Left ventricle myocardium inferior (tissue), 1 donor: ENCODE measurements at regions not wholly inside any gene's neighbourhood (a gene's known extent, or its start where the extent isn't known, plus 50 kb on each side); places are given as distances from the start of the nearest gene placed in this dataset.

Experiments used
- DNase-seq: peaks from one replicate; pipeline ENCODE4 v3.0.0-alpha.2; 2020
- H3K27ac ChIP-seq: fragments of 200-600 bp; replicated peaks from 2 replicates; pipeline ENCODE4 v1.8.0; 2021
- H3K27me3 ChIP-seq: fragments of 200-600 bp; 2 replicates; pipeline ENCODE4 v1.8.0; 2021; ENCODE audit warnings: low read depth
- H3K36me3 ChIP-seq: fragments of 200-600 bp; 2 replicates; pipeline ENCODE4 v1.8.0; 2021
- H3K4me1 ChIP-seq: fragments of 200-600 bp; 2 replicates; pipeline ENCODE4 v1.8.0; 2021
- H3K4me3 ChIP-seq: fragments of 200-600 bp; 2 replicates; pipeline ENCODE4 v1.8.0; 2021; ENCODE audit warnings: mild to moderate bottlenecking, moderate library complexity
- H3K9me3 ChIP-seq: fragments of 200-600 bp; replicated peaks from 2 replicates; pipeline ENCODE4 v1.8.0; 2021
- intact Hi-C: fragments of 100-400 bp; cut with micrococcal nuclease; formaldehyde crosslinking; loops from one replicate; pipeline ENCODE4 v1.11.0; 2022
- TF ChIP-seq, protein P1 (sequence below): fragments of 200-600 bp; IDR thresholded peaks from 2 replicates; pipeline ENCODE4 v1.8.0; 2021; ENCODE audit warnings: antibody characterized with exemption, mild to moderate bottlenecking, borderline replicate concordance
- donor health status: DM: no; HTN: yes; CAD: no; lungs with severe emphysema.

DNA sequence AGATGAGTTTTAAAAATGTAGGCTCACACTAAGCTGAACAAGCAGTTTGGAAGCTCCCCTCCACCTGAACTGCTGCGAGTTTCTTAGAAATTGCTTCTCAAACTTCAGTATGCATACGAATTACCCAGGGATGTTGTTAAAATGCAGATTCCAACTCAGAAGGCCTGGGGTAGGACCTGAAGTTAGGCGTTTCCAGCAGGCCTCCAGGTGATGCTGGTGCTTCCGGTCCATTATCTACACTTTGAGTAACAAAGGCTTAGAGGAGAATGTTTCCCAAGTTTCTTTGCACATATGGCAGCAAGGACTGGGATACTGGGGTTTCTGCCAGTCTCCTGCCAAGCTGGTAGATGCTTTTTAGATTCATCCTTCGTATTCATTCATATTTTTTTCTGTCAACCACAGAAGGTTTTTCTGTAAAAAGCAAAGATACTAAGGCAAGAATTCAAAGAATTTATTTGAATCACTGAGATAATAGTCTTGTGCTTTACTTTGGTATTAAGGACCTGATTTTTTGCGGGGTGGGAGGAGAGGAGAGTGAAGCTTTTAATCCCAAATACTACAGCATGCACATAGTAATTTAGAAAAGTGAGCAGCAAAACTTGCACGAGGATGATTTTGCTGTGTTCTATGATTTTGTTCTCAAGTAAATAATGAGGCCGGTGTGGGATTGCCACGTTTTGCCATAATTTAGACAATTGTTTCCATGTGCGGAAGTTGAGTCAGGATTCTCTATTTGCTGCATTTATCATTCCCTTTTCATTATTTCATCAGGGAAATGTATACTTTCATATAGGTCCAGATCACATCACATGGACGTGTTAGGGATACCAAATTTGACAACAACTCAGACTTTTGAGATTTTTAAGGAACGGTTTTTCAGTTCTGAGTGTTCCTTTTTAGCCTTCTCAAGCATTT is 137.6 kb upstream of the SPATS2L start:
- no peaks in the 10 kb centered on the region for H3K27me3 ChIP-seq
- H3K4me1 ChIP-seq: no peaks in the 10 kb centered on the region
- H3K4me3 ChIP-seq: no peak overlapping the region
- H3K36me3 ChIP-seq: no peaks in the 10 kb centered on the region
- intact Hi-C loops: no loop called here
- H3K27ac ChIP-seq: no peak overlapping the region
- DNase-seq: no peak
- TF ChIP-seq, protein P1, sequence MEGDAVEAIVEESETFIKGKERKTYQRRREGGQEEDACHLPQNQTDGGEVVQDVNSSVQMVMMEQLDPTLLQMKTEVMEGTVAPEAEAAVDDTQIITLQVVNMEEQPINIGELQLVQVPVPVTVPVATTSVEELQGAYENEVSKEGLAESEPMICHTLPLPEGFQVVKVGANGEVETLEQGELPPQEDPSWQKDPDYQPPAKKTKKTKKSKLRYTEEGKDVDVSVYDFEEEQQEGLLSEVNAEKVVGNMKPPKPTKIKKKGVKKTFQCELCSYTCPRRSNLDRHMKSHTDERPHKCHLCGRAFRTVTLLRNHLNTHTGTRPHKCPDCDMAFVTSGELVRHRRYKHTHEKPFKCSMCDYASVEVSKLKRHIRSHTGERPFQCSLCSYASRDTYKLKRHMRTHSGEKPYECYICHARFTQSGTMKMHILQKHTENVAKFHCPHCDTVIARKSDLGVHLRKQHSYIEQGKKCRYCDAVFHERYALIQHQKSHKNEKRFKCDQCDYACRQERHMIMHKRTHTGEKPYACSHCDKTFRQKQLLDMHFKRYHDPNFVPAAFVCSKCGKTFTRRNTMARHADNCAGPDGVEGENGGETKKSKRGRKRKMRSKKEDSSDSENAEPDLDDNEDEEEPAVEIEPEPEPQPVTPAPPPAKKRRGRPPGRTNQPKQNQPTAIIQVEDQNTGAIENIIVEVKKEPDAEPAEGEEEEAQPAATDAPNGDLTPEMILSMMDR: no peak
- peaks cover 18% of the 10 kb centered on the region for H3K9me3 ChIP-seq

DNA sequence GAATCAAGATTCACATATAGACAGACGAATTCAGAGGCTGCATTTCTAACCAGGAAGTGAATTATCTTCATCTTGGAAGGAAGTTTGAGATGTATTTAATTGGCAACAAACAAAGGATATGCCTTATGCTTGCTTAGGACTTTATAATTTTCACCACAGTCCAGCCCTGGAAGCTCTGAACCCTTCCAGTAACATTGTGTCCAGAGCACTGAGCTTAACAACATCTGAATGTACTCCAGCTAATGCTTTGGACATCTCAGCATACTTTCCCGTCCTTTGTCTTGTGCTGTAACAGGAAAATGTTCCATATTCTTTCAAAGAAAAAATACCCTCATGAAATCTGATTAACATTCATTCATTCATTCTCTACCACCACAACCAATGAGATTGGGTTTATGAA is 136.3 kb upstream of the SPATS2L start:
- DNase-seq: no peak
- Histone ChIP-seq H3K9me3 (peaks cover 17% of the 10 kb centered on the region), H3K4me1 (no peaks in the 10 kb centered on the region), H3K4me3 (no peak overlapping the region), H3K27ac (no peak overlapping the region), H3K27me3 (no peaks in the 10 kb centered on the region), H3K36me3 (no peaks in the 10 kb centered on the region)
- intact Hi-C loops: no loop called here
- TF ChIP-seq, protein P1: no peak

DNA sequence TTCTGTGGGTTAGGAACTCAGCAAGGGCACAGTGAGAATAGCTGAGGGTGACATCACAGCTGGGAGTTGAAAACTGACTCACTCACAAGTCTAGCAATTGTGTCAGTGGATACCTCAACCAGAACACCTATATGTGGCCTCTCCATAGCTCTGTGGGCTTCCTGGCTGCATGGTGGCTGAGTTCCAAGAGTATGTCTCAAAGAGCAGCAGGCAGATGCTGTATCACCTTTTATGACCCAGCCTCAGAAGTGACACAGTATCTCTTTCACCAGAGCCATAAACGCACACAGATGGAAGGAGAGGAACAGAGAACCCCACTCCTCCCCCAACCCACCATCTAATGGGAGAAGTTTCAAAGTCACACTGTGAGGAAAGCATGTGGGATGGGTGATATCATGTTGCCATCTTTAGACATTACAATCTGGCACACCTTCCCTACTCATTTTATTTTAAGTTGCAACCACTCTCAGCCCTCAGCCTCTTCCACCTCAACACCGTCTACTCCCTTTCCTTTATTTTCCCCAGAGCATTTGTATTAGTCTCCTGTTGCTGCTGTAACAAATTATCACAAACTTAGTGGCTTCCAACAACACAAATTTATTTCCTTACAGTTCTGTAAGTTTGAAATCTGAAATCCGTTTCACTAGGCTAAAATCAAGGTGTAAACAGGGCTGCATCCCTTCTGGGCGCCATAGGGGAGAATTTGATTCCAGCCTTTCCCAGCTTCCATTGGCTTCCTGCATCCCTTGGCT is 134.6 kb upstream of the SPATS2L start:
- Histone ChIP-seq H3K27me3 (no peaks in the 10 kb centered on the region), H3K9me3 (peaks cover under 1% of the 10 kb centered on the region), H3K4me1 (peaks cover under 1% of the 10 kb centered on the region), H3K4me3 (no peak overlapping the region), H3K36me3 (no peaks in the 10 kb centered on the region), H3K27ac (no peak overlapping the region)
- no peak for DNase-seq
- TF ChIP-seq, protein P1: no peak
- intact Hi-C loops: no loop called here

DNA sequence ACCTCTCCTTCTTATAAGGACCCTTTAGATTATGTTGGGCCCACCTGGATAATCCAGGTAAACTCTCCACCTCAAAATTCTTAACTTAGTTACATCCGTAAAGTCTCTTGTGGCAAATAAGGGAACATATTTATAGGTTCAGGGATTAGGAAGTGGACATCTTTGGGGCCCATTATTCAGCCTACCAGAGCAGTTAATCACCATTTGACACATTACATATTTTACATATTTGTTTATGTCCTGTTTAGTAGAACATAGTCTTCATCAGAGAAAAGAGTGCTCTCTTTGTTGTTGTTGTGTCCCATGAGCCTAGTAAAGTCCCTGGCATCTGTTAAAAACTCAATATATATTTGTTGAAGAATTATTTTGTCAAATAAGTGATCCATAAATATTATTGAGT is 134.0 kb upstream of the SPATS2L start:
- H3K4me1 ChIP-seq: peaks cover 6% of the 10 kb centered on the region
- intact Hi-C loops: no loop called here

DNA sequence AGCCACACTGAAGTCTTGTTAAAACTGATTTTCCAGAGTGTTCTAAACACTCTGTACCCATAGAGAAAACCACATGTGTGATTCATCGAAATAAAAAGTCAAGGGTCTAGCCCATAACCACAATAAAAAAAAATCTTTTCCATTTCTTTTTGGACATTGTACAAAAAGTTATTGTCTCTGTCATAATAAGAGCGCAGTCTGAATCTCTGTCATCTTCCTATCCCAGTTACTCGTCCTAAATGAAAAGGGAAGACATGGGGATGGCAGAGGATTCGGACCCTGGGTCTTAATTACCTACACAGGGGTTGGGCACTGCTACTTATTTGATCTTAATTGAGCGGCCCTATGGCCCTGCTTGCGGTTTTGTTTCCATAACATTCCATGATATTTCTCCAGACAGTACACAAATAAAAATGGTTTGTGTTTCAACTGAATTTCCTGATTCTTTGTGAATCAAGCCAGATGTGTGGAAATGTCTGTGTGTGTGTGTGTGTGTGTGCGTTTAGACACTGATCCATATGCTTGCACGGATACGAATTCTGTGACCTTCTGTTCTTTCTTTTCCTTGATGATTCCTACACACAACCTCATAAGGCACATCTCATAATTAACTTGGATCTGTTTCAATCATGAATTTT is 133.4 kb upstream of the SPATS2L start:
- Histone ChIP-seq H3K36me3 (no peaks in the 10 kb centered on the region), H3K27ac (no peak overlapping the region), H3K9me3 (no peaks in the 10 kb centered on the region), H3K4me1 (peaks cover 12% of the 10 kb centered on the region), H3K4me3 (no peak overlapping the region), H3K27me3 (no peaks in the 10 kb centered on the region)
- no peak for DNase-seq
- intact Hi-C loops: no loop called here
- TF ChIP-seq, protein P1: no peak

More for the DNA sequence above, 134.0 kb upstream of the SPATS2L start:
- H3K4me3 ChIP-seq: no peak overlapping the region
- H3K27me3 ChIP-seq: no peaks in the 10 kb centered on the region
- DNase-seq: no peak
- no peaks in the 10 kb centered on the region for H3K9me3 ChIP-seq
- no peaks in the 10 kb centered on the region for H3K36me3 ChIP-seq
- TF ChIP-seq, protein P1: no peak
- no peak overlapping the region for H3K27ac ChIP-seq
